SK-N-SH (cell line): ENCODE measurements at regions not wholly inside any gene's neighbourhood (a gene's known extent, or its start where the extent isn't known, plus 50 kb on each side); places are given as distances from the start of the nearest gene placed in this dataset.

Source experiments
- CTCF ChIA-PET: fragments of 300-600, 350-600 bp; formaldehyde crosslinking; extraction: SDS; loops from one replicate; lab custom pipeline; 2021; lab: Yijun Ruan, JAX
- POLR2A ChIA-PET: fragments of 350-600 bp; sonication (Branson Sonifier 250); formaldehyde crosslinking; extraction: SDS; loops from one replicate; lab custom pipeline; 2020; ENCODE audit warnings: antibody characterized with exemption, inconsistent platforms; lab: Yijun Ruan, JAX
- DNase-seq: peaks from one replicate; pipeline ENCODE4 v3.0.0; 2012
- H2AFZ ChIP-seq: fragments of 200-600 bp; sonication (generic); 2 replicates; pipeline ENCODE4 v1.8.1; 2016; ENCODE audit warnings: antibody characterized with exemption, mild to moderate bottlenecking, low read depth
- H3F3A ChIP-seq: fragments of 200-600 bp; sonication (generic); replicated peaks from 2 replicates; pipeline ENCODE3; 2016; ENCODE audit warnings: antibody characterized with exemption, mild to moderate bottlenecking; ENCODE audit not compliant: insufficient read depth
- H3K27ac ChIP-seq, 2 experiments: fragments of 200-500 bp in 1 of 2; fragments of 200-600 bp in 1 of 2; sonication (Bioruptor generic) in 1 of 2; sonication (generic), shearing (Covaris generic) in 1 of 2; 2 replicates each; pipeline versions ENCODE4 v1.5.1 to v1.6.1; 2014 to 2016; ENCODE audit warnings: low read depth in 2 of 2, inconsistent platforms in 1 of 2, low read length in 1 of 2, mild to moderate bottlenecking in 1 of 2, mixed read lengths in 1 of 2
- H3K27me3 ChIP-seq: fragments of 200-600 bp; sonication (generic), shearing (Covaris generic); 2 replicates; pipeline ENCODE4 v1.6.1; 2016; ENCODE audit warnings: mixed run types; ENCODE audit not compliant: insufficient read depth
- H3K36me3 ChIP-seq, 2 experiments: fragments of 200-500 bp in 1 of 2; fragments of 200-600 bp in 1 of 2; sonication (Bioruptor generic) in 1 of 2; sonication (generic) in 1 of 2; replicated peaks in 1 of 2; 2 replicates each; pipeline versions ENCODE3 to v1.5.1; 2014 to 2016; ENCODE audit warnings: low read length in 1 of 2, mild to moderate bottlenecking in 1 of 2; ENCODE audit not compliant: insufficient read depth in 2 of 2, control insufficient read depth in 1 of 2
- H3K4me1 ChIP-seq, 2 experiments: fragments of 200-500 bp in 1 of 2; fragments of 200-600 bp in 1 of 2; sonication (Bioruptor generic) in 1 of 2; sonication (generic), shearing (Covaris generic) in 1 of 2; 2 replicates each; pipeline versions ENCODE4 v1.5.1 to v1.6.1; 2014 to 2016; ENCODE audit warnings: low read depth in 1 of 2, low read length in 1 of 2, mixed run types in 1 of 2; ENCODE audit not compliant: insufficient read depth in 2 of 2, control insufficient read depth in 1 of 2
- H3K4me2 ChIP-seq: fragments of 200-600 bp; sonication (generic), shearing (Covaris generic); 2 replicates; pipeline ENCODE4 v1.6.1; 2017; ENCODE audit warnings: mixed run types
- H3K4me3 ChIP-seq, 2 experiments: fragments of 200-500 bp in 1 of 2; fragments of 200-600 bp in 1 of 2; sonication (Bioruptor generic) in 1 of 2; sonication (generic), shearing (Covaris generic) in 1 of 2; 2 replicates each; pipeline versions ENCODE4 v1.5.1 to v1.8.1; 2014 to 2016; ENCODE audit warnings: low read depth in 2 of 2, inconsistent platforms in 1 of 2, low read length in 1 of 2, mild to moderate bottlenecking in 1 of 2, mixed read lengths in 1 of 2, moderate library complexity in 1 of 2
- H3K79me2 ChIP-seq: fragments of 200-600 bp; sonication (generic); 2 replicates; pipeline ENCODE4 v1.8.1; 2017; ENCODE audit warnings: mild to moderate bottlenecking; ENCODE audit not compliant: insufficient read depth
- H3K9ac ChIP-seq: fragments of 200-600 bp; sonication (generic); 2 replicates; pipeline ENCODE4 v1.6.1; 2017; ENCODE audit warnings: mixed run types
- H3K9me2 ChIP-seq: fragments of 200-600 bp; sonication (generic); 2 replicates; pipeline ENCODE4 v1.6.1; 2017; ENCODE audit warnings: mixed run types
- H3K9me3 ChIP-seq: fragments of 200-600 bp; sonication (generic); 2 replicates; pipeline ENCODE4 v1.6.1; 2017; ENCODE audit warnings: mixed run types, mild to moderate bottlenecking, moderate library complexity
- H4K20me1 ChIP-seq: fragments of 200-600 bp; sonication (generic); 2 replicates; pipeline ENCODE4 v1.6.1; 2017; ENCODE audit warnings: mild to moderate bottlenecking, mixed run types; ENCODE audit not compliant: insufficient read depth
- EZH2phosphoT487 ChIP-seq: fragments of 200-600 bp; sonication (generic); IDR thresholded peaks from 2 replicates; pipeline ENCODE4 v1.6.1; 2017; ENCODE audit warnings: low read depth, mixed run types, mild to moderate bottlenecking, antibody characterized with exemption, moderate library complexity, borderline replicate concordance
- FOSL2 ChIP-seq: IDR thresholded peaks from 2 replicates; pipeline ENCODE4 v1.4.0; 2012; ENCODE audit warnings: low read depth, mild to moderate bottlenecking, moderate library complexity, borderline replicate concordance
- FOXJ3 ChIP-seq: sonication (generic); formaldehyde crosslinking; IDR thresholded peaks from 2 replicates; pipeline ENCODE4 v1.5.1; 2020; ENCODE audit warnings: mild to moderate bottlenecking, missing genetic modification reagents
- GATA2 ChIP-seq: sonication (generic); formaldehyde crosslinking; IDR thresholded peaks from 2 replicates; pipeline ENCODE4 v1.5.0; 2020; ENCODE audit warnings: mild to moderate bottlenecking, missing genetic modification reagents
- JUND ChIP-seq: IDR thresholded peaks from 2 replicates; pipeline ENCODE4 v1.4.0; 2012
- MXI1 ChIP-seq: IDR thresholded peaks from 2 replicates; pipeline ENCODE4 v1.6.1; 2012; ENCODE audit warnings: mild to moderate bottlenecking, low read depth, low read length, improper control_type of control experiment
- NRF1 ChIP-seq: IDR thresholded peaks from 2 replicates; pipeline ENCODE4 v1.6.1; 2012; ENCODE audit warnings: low read depth, mild to moderate bottlenecking, low read length
- POLR2AphosphoS5 ChIP-seq: IDR thresholded peaks from 2 replicates; pipeline ENCODE4 v1.6.1; 2012; ENCODE audit warnings: low read depth, low read length
- RAD21 ChIP-seq: IDR thresholded peaks from 2 replicates; pipeline ENCODE4 v1.6.1; 2012; ENCODE audit warnings: mild to moderate bottlenecking, low read length
- USF2 ChIP-seq: fragments of 150-350 bp; IDR thresholded peaks from 2 replicates; pipeline ENCODE4 v1.6.1; 2017; ENCODE audit warnings: antibody characterized with exemption, low read length, low read depth, borderline replicate concordance
- WGBS: methylation state at CpG from one replicate; pipeline ENCODE4 v1.1.6; 2017; ENCODE audit warnings: low lambda C conversion rate; 5-methylcytosine and 5-hydroxymethylcytosine counted together
- TF ChIP-seq, protein P1 (sequence below): IDR thresholded peaks from 2 replicates; pipeline ENCODE4 v1.4.0; 2012; ENCODE audit warnings: low read depth, borderline replicate concordance

GRCh38 chr20:24118441-24119175, 130.0 kb upstream of the GGTLC1 start:
- Histone ChIP-seq H3K4me3 (no peak overlapping the region), H3K9ac (no peak overlapping the region), H3F3A (peaks cover 5% of the 10 kb centered on the region), H3K27ac (peak overlapping the region; percentile 53 to 69; a peak in 3 of 4 replicates), H3K4me2 (peak overlapping the region; percentile 71), H4K20me1 (no peaks in the 10 kb centered on the region), H3K4me1 (peaks cover 24 to 35% of the 10 kb centered on the region in 2 experiments), H3K79me2 (no peaks in the 10 kb centered on the region), H3K9me2 (no peaks in the 10 kb centered on the region), H3K36me3 (no peaks in the 10 kb centered on the region), H3K9me3 (no peaks in the 10 kb centered on the region), H2AFZ (no peak overlapping the region), H3K27me3 (no peaks in the 10 kb centered on the region)
- peak; percentile 52 for DNase-seq
- TF ChIP-seq USF2: no peak
- 29% methylated on average over 12 of the region's 16 CpGs for WGBS
- ChIA-PET CTCF (interaction anchor here (1.0 to 1.5 kb wide), 5 partner anchors 11 to 31 kb away, joined by 3 to 6 read pairs (median 3); no protein-coding TSS in a partner anchor), POLR2A (no interaction called here)

- no peak overlapping the region for H3K9ac ChIP-seq
- CTCF ChIA-PET: interaction anchor here (0.8 to 1.5 kb wide), 6 partner anchors 12 to 801 kb away, joined by 3 to 4 read pairs (median 3); no protein-coding TSS in a partner anchor
- peaks cover 5% of the 10 kb centered on the region for H3F3A ChIP-seq
- no peaks in the 10 kb centered on the region for H3K9me3 ChIP-seq
- no peaks in the 10 kb centered on the region for H3K27me3 ChIP-seq
- TF ChIP-seq MXI1 (no peak), GATA2 (no peak), JUND (no peak), POLR2AphosphoS5 (no peak), EZH2phosphoT487 (no peak), FOSL2 (no peak), RAD21 (no peak)
- no peaks in the 10 kb centered on the region for H3K9me2 ChIP-seq
- no peaks in the 10 kb centered on the region for H3K36me3 ChIP-seq
- POLR2A ChIA-PET: no interaction called here
- no peak overlapping the region for H2AFZ ChIP-seq
- no peak for DNase-seq
- no peaks in the 10 kb centered on the region for H3K79me2 ChIP-seq
- no peak overlapping the region for H3K4me3 ChIP-seq
- peak overlapping the region; percentile 53 to 69; a peak in 3 of 4 replicates for H3K27ac ChIP-seq
- no peaks in the 10 kb centered on the region for H4K20me1 ChIP-seq
- H3K4me2 ChIP-seq: peak overlapping the region; percentile 71
- 39% methylated on average over 5 of the region's 5 CpGs for WGBS
- H3K4me1 ChIP-seq: peaks cover 24 to 40% of the 10 kb centered on the region in 2 experiments
Observed at GRCh38 chr20:24118034-24118433, 129.5 kb upstream of the GGTLC1 start.

DNA sequence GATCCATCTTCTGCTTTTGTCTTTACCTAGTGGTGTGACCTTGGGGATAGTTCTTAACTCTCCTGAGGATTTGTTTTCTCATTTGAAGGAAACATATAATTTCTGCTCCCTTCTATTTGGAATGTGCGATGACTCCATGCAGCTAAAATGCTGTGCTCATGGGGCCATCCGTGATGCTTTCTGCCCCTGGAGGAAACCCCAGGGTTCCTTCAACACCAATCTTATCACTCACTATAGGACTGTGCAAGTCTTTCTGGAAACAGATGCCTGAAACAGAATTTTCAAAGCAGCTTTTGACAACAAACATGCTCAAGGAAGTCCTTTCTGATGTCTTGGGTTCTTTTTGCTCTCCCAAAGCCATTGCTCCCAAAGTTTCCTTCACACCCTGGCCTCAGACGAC, 128.8 kb upstream of the GGTLC1 start:
- H4K20me1 ChIP-seq: no peaks in the 10 kb centered on the region
- H3K27ac ChIP-seq: peak overlapping the region in 1 of 2 experiments; percentile 69; a peak in 3 of 4 replicates
- H3K9me2 ChIP-seq: no peaks in the 10 kb centered on the region
- H3K27me3 ChIP-seq: no peaks in the 10 kb centered on the region
- DNase-seq: no peak
- H3K4me2 ChIP-seq: peak overlapping the region; percentile 3; the same call in 1 of the 2 replicates
- H3F3A ChIP-seq: peaks cover 5% of the 10 kb centered on the region
- TF ChIP-seq FOXJ3 (no peak), NRF1 (no peak), MXI1 (no peak)
- TF ChIP-seq, protein P1, sequence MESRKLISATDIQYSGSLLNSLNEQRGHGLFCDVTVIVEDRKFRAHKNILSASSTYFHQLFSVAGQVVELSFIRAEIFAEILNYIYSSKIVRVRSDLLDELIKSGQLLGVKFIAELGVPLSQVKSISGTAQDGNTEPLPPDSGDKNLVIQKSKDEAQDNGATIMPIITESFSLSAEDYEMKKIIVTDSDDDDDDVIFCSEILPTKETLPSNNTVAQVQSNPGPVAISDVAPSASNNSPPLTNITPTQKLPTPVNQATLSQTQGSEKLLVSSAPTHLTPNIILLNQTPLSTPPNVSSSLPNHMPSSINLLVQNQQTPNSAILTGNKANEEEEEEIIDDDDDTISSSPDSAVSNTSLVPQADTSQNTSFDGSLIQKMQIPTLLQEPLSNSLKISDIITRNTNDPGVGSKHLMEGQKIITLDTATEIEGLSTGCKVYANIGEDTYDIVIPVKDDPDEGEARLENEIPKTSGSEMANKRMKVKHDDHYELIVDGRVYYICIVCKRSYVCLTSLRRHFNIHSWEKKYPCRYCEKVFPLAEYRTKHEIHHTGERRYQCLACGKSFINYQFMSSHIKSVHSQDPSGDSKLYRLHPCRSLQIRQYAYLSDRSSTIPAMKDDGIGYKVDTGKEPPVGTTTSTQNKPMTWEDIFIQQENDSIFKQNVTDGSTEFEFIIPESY: no peak
- H3K36me3 ChIP-seq: no peaks in the 10 kb centered on the region
- WGBS: 37% methylated on average over 3 of the region's 3 CpGs
- ChIA-PET CTCF (interaction anchor here (0.7 to 1.9 kb wide), 6 partner anchors 11 to 802 kb away, joined by 3 to 9 read pairs (median 3); no protein-coding TSS in a partner anchor), POLR2A (no interaction called here)
- H3K9me3 ChIP-seq: no peaks in the 10 kb centered on the region
- H3K4me3 ChIP-seq: no peak overlapping the region
- H3K4me1 ChIP-seq: peaks cover 24 to 46% of the 10 kb centered on the region in 2 experiments
- no peak overlapping the region for H3K9ac ChIP-seq
- no peaks in the 10 kb centered on the region for H3K79me2 ChIP-seq
- no peak overlapping the region for H2AFZ ChIP-seq
